Kidney (tissue), 13 donors: ENCODE measurements at regions not wholly inside any gene's neighbourhood (a gene's known extent, or its start where the extent isn't known, plus 50 kb on each side); places are given as distances from the start of the nearest gene placed in this dataset.

Source experiments
- DNase-seq, 5 donors: peaks; one replicate each; pipeline ENCODE4 v3.0.0-alpha.2; 2013 to 2020
- FAIRE-seq: peaks from 2 replicates; lab custom pipeline; 2012; peaks lifted over from hg19 to GRCh38; lab: Jason Lieb, UNC
- H3K27ac ChIP-seq, 2 donors: one replicate each; pipeline ENCODE4 v1.7.0; 2013; ENCODE audit warnings: low read depth in 2 of 2, low read length in 2 of 2, inconsistent platforms in 1 of 2
- H3K27me3 ChIP-seq: one replicate; pipeline ENCODE4 v1.7.1; 2013; ENCODE audit warnings: low read length, inconsistent platforms; ENCODE audit not compliant: control insufficient read depth, insufficient read depth
- H3K36me3 ChIP-seq, 3 donors: one replicate each; pipeline versions ENCODE4 v1.7.0 to v1.7.1; 2013; ENCODE audit warnings: low read length in 3 of 3, control low read depth in 1 of 3, inconsistent platforms in 1 of 3; ENCODE audit not compliant: insufficient read depth in 3 of 3, control insufficient read depth in 2 of 3
- H3K4me1 ChIP-seq, 3 donors: one replicate each; pipeline versions ENCODE4 v1.7.0 to v1.7.1; 2013; ENCODE audit warnings: low read length in 3 of 3, inconsistent platforms in 1 of 3, low read depth in 1 of 3; ENCODE audit not compliant: control insufficient read depth in 2 of 3, insufficient read depth in 2 of 3
- H3K4me3 ChIP-seq, 3 donors: one replicate each; pipeline versions ENCODE4 v1.7.0 to v1.8.1; 2013; ENCODE audit warnings: low read length in 3 of 3, control low read depth in 1 of 3, inconsistent platforms in 1 of 3
- H3K9ac ChIP-seq, 3 donors: one replicate each; pipeline versions ENCODE4 v1.7.0 to v1.7.1; 2013; ENCODE audit warnings: low read length in 3 of 3, control low read depth in 1 of 3, inconsistent platforms in 1 of 3
- H3K9me3 ChIP-seq, 3 donors: one replicate each; pipeline versions ENCODE4 v1.7.0 to v1.7.1; 2013; ENCODE audit warnings: low read length in 3 of 3, control low read depth in 1 of 3, inconsistent platforms in 1 of 3; ENCODE audit not compliant: control insufficient read depth in 2 of 3, insufficient read depth in 1 of 3
- intact Hi-C: fragments of 100-400 bp; cut with DNase I; formaldehyde crosslinking; loops from one replicate; pipeline ENCODE4 v1.11.1; 2022
- TF ChIP-seq, protein P1 (sequence below): IDR thresholded peaks from 3 replicates; pipeline ENCODE4 v1.5.1; 2012; ENCODE audit warnings: mild to moderate bottlenecking, moderate library complexity, borderline replicate concordance; ENCODE audit not compliant: insufficient read depth; ENCODE audit errors: extremely low read depth
- donor health status: control.
- donor health status: control.
- donor health status: control.
- donor health status: control.
- donor health status: control.
- donor health status: DM: yes; HTN: yes; CAD: no.
- donor health status: Normal renal cell carcinoma (clear cell type).

DNA sequence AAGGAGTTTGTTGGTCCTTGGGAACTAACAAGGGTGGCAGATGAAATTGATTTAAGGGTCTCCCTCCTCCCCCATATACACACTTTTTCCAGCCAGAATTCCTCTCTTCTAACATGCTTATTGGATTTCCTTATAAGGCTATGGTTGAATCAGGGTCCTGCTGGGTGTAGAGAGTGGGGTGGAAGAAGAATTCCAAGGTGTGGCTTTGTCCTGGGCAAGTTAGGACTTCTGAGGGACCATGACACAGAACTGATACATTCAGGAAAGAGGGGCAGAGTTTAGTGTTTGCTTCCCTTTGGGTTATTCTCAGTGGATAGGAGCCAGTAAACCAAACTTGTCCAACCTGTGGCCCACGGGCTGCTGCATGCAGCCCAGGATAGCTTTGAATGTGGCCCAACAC lies 116.5 kb downstream of the SNX18 start:
- TF ChIP-seq, protein P1, sequence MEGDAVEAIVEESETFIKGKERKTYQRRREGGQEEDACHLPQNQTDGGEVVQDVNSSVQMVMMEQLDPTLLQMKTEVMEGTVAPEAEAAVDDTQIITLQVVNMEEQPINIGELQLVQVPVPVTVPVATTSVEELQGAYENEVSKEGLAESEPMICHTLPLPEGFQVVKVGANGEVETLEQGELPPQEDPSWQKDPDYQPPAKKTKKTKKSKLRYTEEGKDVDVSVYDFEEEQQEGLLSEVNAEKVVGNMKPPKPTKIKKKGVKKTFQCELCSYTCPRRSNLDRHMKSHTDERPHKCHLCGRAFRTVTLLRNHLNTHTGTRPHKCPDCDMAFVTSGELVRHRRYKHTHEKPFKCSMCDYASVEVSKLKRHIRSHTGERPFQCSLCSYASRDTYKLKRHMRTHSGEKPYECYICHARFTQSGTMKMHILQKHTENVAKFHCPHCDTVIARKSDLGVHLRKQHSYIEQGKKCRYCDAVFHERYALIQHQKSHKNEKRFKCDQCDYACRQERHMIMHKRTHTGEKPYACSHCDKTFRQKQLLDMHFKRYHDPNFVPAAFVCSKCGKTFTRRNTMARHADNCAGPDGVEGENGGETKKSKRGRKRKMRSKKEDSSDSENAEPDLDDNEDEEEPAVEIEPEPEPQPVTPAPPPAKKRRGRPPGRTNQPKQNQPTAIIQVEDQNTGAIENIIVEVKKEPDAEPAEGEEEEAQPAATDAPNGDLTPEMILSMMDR = no peak
- FAIRE-seq = no peak
- intact Hi-C loops = no loop called here

DNA sequence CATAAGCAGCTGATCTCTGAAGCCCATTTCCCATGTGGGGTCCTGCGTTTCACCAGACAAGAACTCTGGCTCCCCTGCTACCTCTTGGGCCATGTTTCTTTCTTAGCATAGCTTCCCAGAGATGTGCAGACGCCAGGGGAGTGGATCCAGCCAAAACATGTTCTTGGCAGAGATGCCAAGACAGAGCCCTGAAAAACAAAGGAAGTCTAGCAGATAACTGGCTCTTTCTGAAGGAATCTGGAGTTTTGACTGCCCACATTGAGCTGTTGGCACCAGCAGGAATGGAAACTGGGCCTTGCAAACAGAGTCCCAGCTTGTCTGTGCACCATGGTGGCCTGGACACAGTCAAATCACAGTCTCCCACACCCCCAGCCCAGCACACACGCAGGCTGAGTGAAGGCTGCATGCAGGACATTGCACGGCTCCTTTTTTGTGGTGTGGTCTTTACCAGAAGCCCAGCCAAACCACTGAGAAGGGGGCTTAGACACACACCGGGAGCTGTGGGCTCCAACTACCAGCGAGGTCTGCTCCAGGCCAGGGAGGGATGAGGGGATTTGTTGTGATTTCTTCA lies 114.7 kb downstream of the SNX18 start:
- intact Hi-C loops = no loop called here
- no peaks in the 10 kb centered on the region for H3K9me3 ChIP-seq
- FAIRE-seq = no peak
- no peak overlapping the region for H3K9ac ChIP-seq
- DNase-seq = no peak
- no peak overlapping the region for H3K4me3 ChIP-seq
- H3K27ac ChIP-seq = no peak overlapping the region
- H3K36me3 ChIP-seq = no peaks in the 10 kb centered on the region
- TF ChIP-seq, protein P1 = no peak
- H3K27me3 ChIP-seq = no peaks in the 10 kb centered on the region
- peaks cover 0 to 9% (median 8%) of the 10 kb centered on the region in 3 donors for H3K4me1 ChIP-seq

More for the DNA sequence above, 116.5 kb downstream of the SNX18 start:
- H3K27ac ChIP-seq = no peak overlapping the region
- no peaks in the 10 kb centered on the region for H3K9me3 ChIP-seq
- no peaks in the 10 kb centered on the region for H3K27me3 ChIP-seq
- H3K4me3 ChIP-seq = no peak overlapping the region
- DNase-seq = no peak
- H3K9ac ChIP-seq = no peak overlapping the region
- H3K36me3 ChIP-seq = no peaks in the 10 kb centered on the region
- H3K4me1 ChIP-seq = no peaks in the 10 kb centered on the region

DNA sequence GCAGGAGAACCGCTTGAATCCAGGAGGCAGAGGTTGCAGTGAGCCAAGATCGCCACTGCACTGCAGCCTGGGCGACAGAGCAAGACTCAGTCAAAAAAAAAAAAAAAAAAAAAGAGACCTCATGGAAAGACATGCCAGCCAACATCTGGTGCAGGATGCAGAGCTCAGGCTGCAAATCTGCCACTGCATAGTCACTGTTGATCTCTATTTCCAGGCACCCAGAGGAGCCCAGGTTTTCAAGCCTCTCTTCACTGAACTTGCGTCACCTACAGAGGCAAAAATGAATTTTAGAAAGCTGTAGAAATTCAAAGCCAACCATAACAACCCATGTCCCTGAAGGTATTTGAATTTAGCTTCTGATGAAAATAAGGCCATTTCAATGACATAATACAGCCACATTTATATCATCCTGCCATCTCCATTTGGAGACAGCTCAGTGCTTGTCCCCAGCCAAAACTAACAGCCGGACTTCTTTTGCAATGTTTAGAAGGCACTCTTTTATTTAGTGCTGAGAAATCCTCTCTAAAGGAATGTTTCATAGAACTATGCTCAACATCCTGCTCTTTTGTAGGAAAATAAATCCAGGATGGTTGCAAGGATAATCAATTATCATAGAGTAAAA lies 113.3 kb downstream of the SNX18 start:
- no peaks in the 10 kb centered on the region for H3K27me3 ChIP-seq
- H3K27ac ChIP-seq = no peak overlapping the region
- FAIRE-seq (no peak), DNase-seq (peak in 2 of 5 donors; percentile 44 to 68)
- TF ChIP-seq, protein P1 = no peak
- no peaks in the 10 kb centered on the region for H3K36me3 ChIP-seq
- peaks cover 0 to 16% (median 9%) of the 10 kb centered on the region in 3 donors for H3K4me1 ChIP-seq
- intact Hi-C loops = no loop called here
- no peak overlapping the region for H3K4me3 ChIP-seq
- H3K9me3 ChIP-seq = no peaks in the 10 kb centered on the region
- no peak overlapping the region for H3K9ac ChIP-seq
